ENCODE measurements at regions not wholly inside any gene's neighbourhood (a gene's known extent, or its start where the extent isn't known, plus 50 kb on each side); places are given as distances from the start of the nearest gene placed in this dataset.

- WGBS (ENCODE audit: extremely low coverage, insufficient read length, low lambda C conversion rate): no CpG with 5 or more reads among the region's 10 CpGs
These were observed 757.1 kb downstream of the LIG4 start for GRCh38 chr13:107458269-107458668.

More at GRCh38 chr13:107458269-107458668, 757.1 kb downstream of the LIG4 start:
- no peak overlapping the region for H2BK12ac ChIP-seq (ENCODE audit: insufficient read length, low read depth, low read length)
- no peak overlapping the region for H3K14ac ChIP-seq (ENCODE audit: insufficient read depth, low read length)
- H3K18ac ChIP-seq (ENCODE audit: insufficient read length, low read depth, low read length): no peak overlapping the region
- no peak for TF ChIP-seq CTCF (conservative IDR thresholded peaks at IDR 0.05)
- no peaks in the 10 kb centered on the region for H3K27me3 Mint-ChIP-seq (ENCODE audit: low read depth)
- no peak overlapping the region for H3K4me2 ChIP-seq (ENCODE audit: insufficient read depth, insufficient read length, low read length)
- H2BK5ac ChIP-seq (ENCODE audit: insufficient read length, low read length): no peak overlapping the region
- no peak overlapping the region for H3K56ac ChIP-seq (ENCODE audit: insufficient read length, low read depth, low read length)
- no peak overlapping the region for H3K23ac ChIP-seq (ENCODE audit: insufficient read length, low read depth, low read length)
- no peak overlapping the region for H2BK20ac ChIP-seq (ENCODE audit: low read depth, low read length, poor library complexity, severe bottlenecking)
- H4K20me1 ChIP-seq (ENCODE audit: control insufficient read depth, insufficient read depth, insufficient read length): no peaks in the 10 kb centered on the region
- H3K9me3 ChIP-seq (ENCODE audit: control insufficient read depth, low read depth, low read length): no peaks in the 10 kb centered on the region
- H2BK15ac ChIP-seq (ENCODE audit: low read depth, low read length): no peak overlapping the region
- no peak overlapping the region for H2AK5ac ChIP-seq (ENCODE audit: insufficient read length, low read length)
- H2BK120ac ChIP-seq (ENCODE audit: low read depth, low read length, poor library complexity, severe bottlenecking): no peak overlapping the region
- H3T11ph ChIP-seq (ENCODE audit: low read length): no peak overlapping the region
- no peak overlapping the region for H3K4me3 Mint-ChIP-seq
- H4K5ac ChIP-seq (ENCODE audit: insufficient read length, low read depth, low read length): no peak overlapping the region
- H3K36me3 Mint-ChIP-seq (ENCODE audit: insufficient read depth in 1 of 3, low read depth in 3 of 3): peaks cover 0 to 16% (median 8%) of the 10 kb centered on the region in 3 experiments; a peak in 3 of 7 replicates
- H3K4me1 ChIP-seq (ENCODE audit: insufficient read depth, low read length): no peaks in the 10 kb centered on the region
- H3K9ac ChIP-seq (ENCODE audit: extremely low read depth, insufficient read length, low read length): no peak overlapping the region
- peaks cover 12 to 20% of the 10 kb centered on the region in 2 experiments for H3K9me3 Mint-ChIP-seq
- no peaks in the 10 kb centered on the region for H3K79me2 ChIP-seq (ENCODE audit: insufficient read depth, low read length)
- H2AFZ ChIP-seq (ENCODE audit: low read length): no peak overlapping the region
- H3K23me2 ChIP-seq (ENCODE audit: insufficient read length, low read depth, low read length, poor library complexity, severe bottlenecking): no peaks in the 10 kb centered on the region
- no peak overlapping the region; a peak in 1 of 7 replicates for H3K27ac Mint-ChIP-seq
- no peak for DNase-seq
- H4K8ac ChIP-seq (replicated peaks; ENCODE audit: insufficient read length, low read depth, low read length): no peak overlapping the region
- no peaks in the 10 kb centered on the region for H3K27me3 ChIP-seq (ENCODE audit: insufficient read depth, low read length)
- H3K27ac ChIP-seq (ENCODE audit: insufficient read length, low read depth, low read length): no peak overlapping the region
- no peaks in the 10 kb centered on the region for H3K79me1 ChIP-seq (ENCODE audit: insufficient read depth, low read depth, low read length, poor library complexity, severe bottlenecking)
- H3K4me1 Mint-ChIP-seq: peaks cover 9 to 11% of the 10 kb centered on the region in 2 experiments
- no peak overlapping the region for H3K4ac ChIP-seq (ENCODE audit: low read depth, low read length)
- H4K91ac ChIP-seq (ENCODE audit: insufficient read length, low read depth, low read length): no peak overlapping the region

Measured in H9 (cell line).